HEK293 (cell line): ENCODE measurements at regions not wholly inside any gene's neighbourhood (a gene's known extent, or its start where the extent isn't known, plus 50 kb on each side); places are given as distances from the start of the nearest gene placed in this dataset.

Experiments
- CTCF ChIA-PET: fragments of 350-600 bp; formaldehyde crosslinking; extraction: SDS; loops from one replicate; lab custom pipeline; 2021; ENCODE audit warnings: antibody characterized with exemption; lab: Yijun Ruan, JAX
- POLR2A ChIA-PET: fragments of 300-600 bp; formaldehyde crosslinking; extraction: SDS; loops from one replicate; lab custom pipeline; 2020; ENCODE audit warnings: antibody characterized with exemption, inconsistent platforms; lab: Yijun Ruan, JAX
- H3K27ac ChIP-seq: fragments of 200-500 bp; sonication (Bioruptor generic); 2 replicates; pipeline ENCODE4 v1.5.1; 2014; ENCODE audit warnings: low read depth, low read length, control low read depth, inconsistent platforms; ENCODE audit errors: extremely low read depth
- H3K36me3 ChIP-seq, 2 experiments: fragments of 200-500 bp in 1 of 2; sonication (Bioruptor generic) in 1 of 2; 1 replicate in 1 of 2; 2 replicates in 1 of 2; pipeline ENCODE4 v1.5.1; 2014 to 2017; ENCODE audit warnings: inconsistent platforms in 2 of 2, low read length in 2 of 2; ENCODE audit not compliant: control insufficient read depth in 2 of 2, insufficient read depth in 1 of 2
- H3K4me1 ChIP-seq: fragments of 200-500 bp; sonication (Bioruptor generic); 2 replicates; pipeline ENCODE4 v1.5.1; 2014; ENCODE audit warnings: mild to moderate bottlenecking, low read length, inconsistent platforms; ENCODE audit not compliant: control insufficient read depth, insufficient read depth
- H3K4me3 ChIP-seq: 2 replicates; pipeline ENCODE4 v1.5.1; 2011; ENCODE audit warnings: low read depth, mild to moderate bottlenecking, control low read depth, low read length, moderate library complexity
- H3K9me3 ChIP-seq: fragments of 200-500 bp; sonication (Bioruptor generic); 2 replicates; pipeline ENCODE4 v1.5.1; 2014; ENCODE audit warnings: low read depth, low read length, inconsistent platforms; ENCODE audit not compliant: control insufficient read depth, insufficient read depth
- HOXA7 ChIP-seq: sonication (generic); formaldehyde crosslinking; IDR thresholded peaks from 2 replicates; pipeline ENCODE4 v1.8.1; 2022; ENCODE audit warnings: missing genetic modification reagents, borderline replicate concordance
- KLF7 ChIP-seq: fragments of 450-650 bp; formaldehyde crosslinking; IDR thresholded peaks from 2 replicates; pipeline ENCODE4 v1.5.1; 2016; ENCODE audit warnings: missing biosample characterization, missing genetic modification characterization, borderline replicate concordance
- MYNN ChIP-seq: fragments of 450-650 bp; formaldehyde crosslinking; IDR thresholded peaks from 2 replicates; pipeline ENCODE4 v1.5.1; 2016; ENCODE audit warnings: missing biosample characterization, missing genetic modification characterization, borderline replicate concordance
- OSR2 ChIP-seq: fragments of 450-650 bp; formaldehyde crosslinking; IDR thresholded peaks from 2 replicates; pipeline ENCODE4 v1.5.1; 2016; ENCODE audit warnings: missing biosample characterization, missing genetic modification characterization
- PRDM1 ChIP-seq: fragments of 450-650 bp; formaldehyde crosslinking; IDR thresholded peaks from 2 replicates; pipeline ENCODE4; 2016; ENCODE audit warnings: missing biosample characterization, missing genetic modification characterization
- RBAK ChIP-seq: fragments of 450-650 bp; formaldehyde crosslinking; IDR thresholded peaks from 2 replicates; pipeline ENCODE4 v1.5.1; 2016; ENCODE audit warnings: missing biosample characterization, missing genetic modification characterization
- SP7 ChIP-seq: fragments of 450-650 bp; formaldehyde crosslinking; IDR thresholded peaks from 2 replicates; pipeline ENCODE4 v1.5.1; 2016; ENCODE audit warnings: missing biosample characterization, missing genetic modification characterization
- TRIM28 ChIP-seq: IDR thresholded peaks from 2 replicates; pipeline ENCODE4 v1.6.1; 2011; ENCODE audit warnings: low read length, control low read depth, borderline replicate concordance
- YY2 ChIP-seq: fragments of 450-650 bp; formaldehyde crosslinking; IDR thresholded peaks from 2 replicates; pipeline ENCODE4 v1.5.1; 2016; ENCODE audit warnings: missing biosample characterization, missing genetic modification characterization
- ZNF146 ChIP-seq: fragments of 450-650 bp; formaldehyde crosslinking; IDR thresholded peaks from 2 replicates; pipeline ENCODE4 v1.5.1; 2016; ENCODE audit warnings: missing biosample characterization, missing genetic modification characterization
- ZNF324 ChIP-seq: fragments of 450-650 bp; formaldehyde crosslinking; IDR thresholded peaks from 2 replicates; pipeline ENCODE4 v1.5.1; 2016; ENCODE audit warnings: missing biosample characterization, missing genetic modification characterization
- ZNF366 ChIP-seq: fragments of 450-650 bp; formaldehyde crosslinking; conservative IDR thresholded peaks from 2 replicates; pipeline ENCODE4 v1.5.1; 2016; ENCODE audit warnings: missing biosample characterization, missing genetic modification characterization
- ZNF596 ChIP-seq: fragments of 450-650 bp; IDR thresholded peaks from 2 replicates; pipeline ENCODE4 v1.5.0; 2018; ENCODE audit warnings: missing biosample characterization, mild to moderate bottlenecking, missing genetic modification characterization, moderate library complexity
- ZNF660 ChIP-seq: fragments of 450-650 bp; IDR thresholded peaks from 2 replicates; pipeline ENCODE4 v1.5.1; 2018; ENCODE audit warnings: missing biosample characterization, mild to moderate bottlenecking, missing genetic modification characterization
- ZNF707 ChIP-seq: fragments of 450-650 bp; formaldehyde crosslinking; IDR thresholded peaks from 2 replicates; pipeline ENCODE4 v1.5.1; 2016; ENCODE audit warnings: missing biosample characterization, missing genetic modification characterization
- ZSCAN16 ChIP-seq: fragments of 450-650 bp; formaldehyde crosslinking; IDR thresholded peaks from 2 replicates; pipeline ENCODE4 v1.5.1; 2016; ENCODE audit warnings: missing biosample characterization, missing genetic modification characterization
- ZXDB ChIP-seq: fragments of 450-650 bp; formaldehyde crosslinking; IDR thresholded peaks from 2 replicates; pipeline ENCODE4 v1.5.1; 2016; ENCODE audit warnings: missing biosample characterization, missing genetic modification characterization
- TF ChIP-seq, protein P1 (sequence below): fragments of 450-650 bp; formaldehyde crosslinking; IDR thresholded peaks from 2 replicates; pipeline ENCODE4 v1.5.1; 2016; ENCODE audit warnings: missing biosample characterization, missing genetic modification characterization
- TF ChIP-seq, protein P2 (sequence below): fragments of 450-650 bp; formaldehyde crosslinking; IDR thresholded peaks from 2 replicates; pipeline ENCODE4 v1.5.1; 2016; ENCODE audit warnings: missing biosample characterization, missing genetic modification characterization
- TF ChIP-seq, protein P3 (sequence below): fragments of 450-650 bp; IDR thresholded peaks from 2 replicates; pipeline ENCODE4 v1.5.1; 2018; ENCODE audit warnings: missing biosample characterization, missing genetic modification characterization
- TF ChIP-seq, protein P4 (sequence below): fragments of 450-650 bp; formaldehyde crosslinking; optimal IDR thresholded peaks from 2 replicates; pipeline ENCODE3; 2016; ENCODE audit warnings: missing biosample characterization, mild to moderate bottlenecking, missing genetic modification characterization
- TF ChIP-seq, protein P5 (sequence below): fragments of 450-650 bp; formaldehyde crosslinking; IDR thresholded peaks from 2 replicates; pipeline ENCODE4 v1.5.1; 2016; ENCODE audit warnings: missing biosample characterization, missing genetic modification characterization, borderline replicate concordance
- TF ChIP-seq, protein P6 (sequence below): sonication (generic); formaldehyde crosslinking; IDR thresholded peaks from 2 replicates; pipeline ENCODE4 v1.8.1; 2022; ENCODE audit warnings: mild to moderate bottlenecking, moderate library complexity, missing genetic modification reagents
- TF ChIP-seq, protein P7 (sequence below): fragments of 450-650 bp; formaldehyde crosslinking; IDR thresholded peaks from 2 replicates; pipeline ENCODE4 v1.5.1; 2016; ENCODE audit warnings: missing biosample characterization, missing genetic modification characterization

DNA sequence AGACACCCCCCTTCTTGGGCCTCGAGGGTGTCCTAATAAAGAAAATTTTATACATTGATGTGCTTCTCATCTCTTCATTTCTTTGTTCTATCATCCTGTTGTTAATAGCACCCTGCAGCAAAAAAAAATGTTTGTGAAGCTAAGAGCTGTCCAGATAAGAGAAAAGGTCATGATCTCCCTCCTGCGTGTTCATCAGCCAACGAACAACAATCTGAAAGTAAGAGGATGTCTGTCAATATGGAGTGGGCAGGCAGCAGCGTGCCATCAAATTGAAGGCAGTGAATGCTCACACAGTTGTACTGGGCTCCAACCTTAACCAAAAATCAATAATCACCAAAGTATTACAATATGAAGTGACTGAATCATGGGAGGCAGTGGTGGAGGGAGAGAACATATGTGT is 418.6 kb upstream of the ONECUT1 start (continued):
- TF ChIP-seq KLF7 (no peak), ZSCAN16 (no peak), MYNN (tag by site-specific recombination) (no peak), ZNF660 (tag by site-specific recombination) (no peak), ZNF596 (tag by site-specific recombination) (no peak)
- TF ChIP-seq, protein P1, sequence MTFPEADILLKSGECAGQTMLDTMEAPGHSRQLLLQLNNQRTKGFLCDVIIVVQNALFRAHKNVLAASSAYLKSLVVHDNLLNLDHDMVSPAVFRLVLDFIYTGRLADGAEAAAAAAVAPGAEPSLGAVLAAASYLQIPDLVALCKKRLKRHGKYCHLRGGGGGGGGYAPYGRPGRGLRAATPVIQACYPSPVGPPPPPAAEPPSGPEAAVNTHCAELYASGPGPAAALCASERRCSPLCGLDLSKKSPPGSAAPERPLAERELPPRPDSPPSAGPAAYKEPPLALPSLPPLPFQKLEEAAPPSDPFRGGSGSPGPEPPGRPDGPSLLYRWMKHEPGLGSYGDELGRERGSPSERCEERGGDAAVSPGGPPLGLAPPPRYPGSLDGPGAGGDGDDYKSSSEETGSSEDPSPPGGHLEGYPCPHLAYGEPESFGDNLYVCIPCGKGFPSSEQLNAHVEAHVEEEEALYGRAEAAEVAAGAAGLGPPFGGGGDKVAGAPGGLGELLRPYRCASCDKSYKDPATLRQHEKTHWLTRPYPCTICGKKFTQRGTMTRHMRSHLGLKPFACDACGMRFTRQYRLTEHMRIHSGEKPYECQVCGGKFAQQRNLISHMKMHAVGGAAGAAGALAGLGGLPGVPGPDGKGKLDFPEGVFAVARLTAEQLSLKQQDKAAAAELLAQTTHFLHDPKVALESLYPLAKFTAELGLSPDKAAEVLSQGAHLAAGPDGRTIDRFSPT: no peak
- TF ChIP-seq, protein P2, sequence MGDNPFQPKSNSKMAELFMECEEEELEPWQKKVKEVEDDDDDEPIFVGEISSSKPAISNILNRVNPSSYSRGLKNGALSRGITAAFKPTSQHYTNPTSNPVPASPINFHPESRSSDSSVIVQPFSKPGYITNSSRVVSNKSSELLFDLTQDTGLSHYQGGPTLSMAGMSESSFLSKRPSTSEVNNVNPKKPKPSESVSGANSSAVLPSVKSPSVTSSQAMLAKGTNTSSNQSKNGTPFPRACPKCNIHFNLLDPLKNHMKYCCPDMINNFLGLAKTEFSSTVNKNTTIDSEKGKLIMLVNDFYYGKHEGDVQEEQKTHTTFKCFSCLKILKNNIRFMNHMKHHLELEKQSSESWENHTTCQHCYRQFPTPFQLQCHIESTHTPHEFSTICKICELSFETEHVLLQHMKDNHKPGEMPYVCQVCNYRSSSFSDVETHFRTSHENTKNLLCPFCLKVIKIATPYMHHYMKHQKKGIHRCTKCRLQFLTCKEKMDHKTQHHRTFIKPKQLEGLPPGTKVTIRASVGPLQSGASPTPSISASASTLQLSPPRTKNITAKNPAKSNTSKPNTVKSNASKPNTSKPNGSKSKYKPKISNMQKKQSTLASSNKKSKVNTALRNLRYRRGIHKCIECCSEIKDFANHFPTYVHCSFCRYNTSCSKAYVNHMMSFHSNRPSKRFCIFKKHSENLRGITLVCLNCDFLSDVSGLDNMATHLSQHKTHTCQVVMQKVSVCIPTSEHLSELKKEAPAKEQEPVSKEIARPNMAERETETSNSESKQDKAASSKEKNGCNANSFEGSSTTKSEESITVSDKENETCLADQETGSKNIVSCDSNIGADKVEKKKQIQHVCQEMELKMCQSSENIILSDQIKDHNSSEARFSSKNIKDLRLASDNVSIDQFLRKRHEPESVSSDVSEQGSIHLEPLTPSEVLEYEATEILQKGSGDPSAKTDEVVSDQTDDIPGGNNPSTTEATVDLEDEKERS (tag by site-specific recombination): no peak

DNA sequence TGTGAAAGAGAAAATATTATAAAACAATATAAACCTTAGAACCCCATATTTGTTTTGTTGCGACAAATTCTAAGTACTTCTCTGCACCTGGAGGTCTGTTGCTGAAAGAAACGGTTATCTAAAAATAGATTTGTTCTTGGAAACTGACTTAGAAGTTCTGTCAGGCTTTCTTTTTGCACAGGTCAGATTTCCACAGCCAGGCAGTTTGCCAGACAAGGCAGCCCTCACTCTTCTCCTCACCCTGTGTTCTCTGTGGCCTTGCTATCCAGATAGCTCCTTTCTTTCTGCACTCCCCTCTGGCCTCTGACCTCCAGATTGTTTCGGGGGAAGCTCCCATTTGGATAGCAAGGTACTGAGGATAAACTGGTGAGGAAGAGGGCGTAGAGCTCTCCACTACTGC is 413.3 kb upstream of the ONECUT1 start:
- no peak for TF ChIP-seq ZXDB
- TF ChIP-seq YY2 (tag by site-specific recombination): no peak
- TF ChIP-seq, protein P3, sequence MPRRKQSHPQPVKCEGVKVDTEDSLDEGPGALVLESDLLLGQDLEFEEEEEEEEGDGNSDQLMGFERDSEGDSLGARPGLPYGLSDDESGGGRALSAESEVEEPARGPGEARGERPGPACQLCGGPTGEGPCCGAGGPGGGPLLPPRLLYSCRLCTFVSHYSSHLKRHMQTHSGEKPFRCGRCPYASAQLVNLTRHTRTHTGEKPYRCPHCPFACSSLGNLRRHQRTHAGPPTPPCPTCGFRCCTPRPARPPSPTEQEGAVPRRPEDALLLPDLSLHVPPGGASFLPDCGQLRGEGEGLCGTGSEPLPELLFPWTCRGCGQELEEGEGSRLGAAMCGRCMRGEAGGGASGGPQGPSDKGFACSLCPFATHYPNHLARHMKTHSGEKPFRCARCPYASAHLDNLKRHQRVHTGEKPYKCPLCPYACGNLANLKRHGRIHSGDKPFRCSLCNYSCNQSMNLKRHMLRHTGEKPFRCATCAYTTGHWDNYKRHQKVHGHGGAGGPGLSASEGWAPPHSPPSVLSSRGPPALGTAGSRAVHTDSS: no peak
- no peak for TF ChIP-seq SP7 (tag by site-specific recombination)
- TF ChIP-seq HOXA7: no peak
- TF ChIP-seq TRIM28: no peak
- TF ChIP-seq KLF7: no peak
- TF ChIP-seq OSR2 (tag by site-specific recombination): no peak
- TF ChIP-seq RBAK (tag by site-specific recombination): no peak
- no peak for TF ChIP-seq ZNF146
- no peak for TF ChIP-seq PRDM1 (tag by site-specific recombination)
- H3K9me3 ChIP-seq: no peaks in the 10 kb centered on the region
- no peaks in the 10 kb centered on the region for H3K36me3 ChIP-seq
- ChIA-PET CTCF (no interaction called here), POLR2A (no interaction called here)
- H3K4me3 ChIP-seq: no peak overlapping the region
- H3K27ac ChIP-seq: no peak overlapping the region
- no peaks in the 10 kb centered on the region for H3K4me1 ChIP-seq

DNA sequence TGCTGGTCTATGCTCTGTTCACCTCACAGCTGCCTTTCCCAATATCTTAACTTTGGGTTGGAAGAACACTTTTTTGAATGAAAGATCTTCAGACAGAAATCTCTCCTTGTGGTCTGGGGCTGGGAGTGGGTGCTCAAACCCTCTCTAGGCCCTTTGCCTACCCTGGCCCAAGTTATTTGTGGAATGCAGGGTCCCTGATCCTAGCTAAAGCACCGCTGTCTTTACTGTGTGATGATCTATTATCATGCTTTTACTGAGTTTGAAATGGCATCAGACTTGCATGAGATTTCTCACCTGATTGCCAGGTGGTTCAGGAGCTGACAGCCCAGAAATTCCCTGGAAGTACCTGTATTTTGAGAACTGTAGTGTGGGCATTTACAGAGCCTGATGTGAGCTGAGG is 412.7 kb upstream of the ONECUT1 start:
- Histone ChIP-seq H3K36me3 (no peaks in the 10 kb centered on the region), H3K4me3 (no peak overlapping the region)
- CTCF ChIA-PET: no interaction called here
- POLR2A ChIA-PET: no interaction called here
- TF ChIP-seq, protein P4, sequence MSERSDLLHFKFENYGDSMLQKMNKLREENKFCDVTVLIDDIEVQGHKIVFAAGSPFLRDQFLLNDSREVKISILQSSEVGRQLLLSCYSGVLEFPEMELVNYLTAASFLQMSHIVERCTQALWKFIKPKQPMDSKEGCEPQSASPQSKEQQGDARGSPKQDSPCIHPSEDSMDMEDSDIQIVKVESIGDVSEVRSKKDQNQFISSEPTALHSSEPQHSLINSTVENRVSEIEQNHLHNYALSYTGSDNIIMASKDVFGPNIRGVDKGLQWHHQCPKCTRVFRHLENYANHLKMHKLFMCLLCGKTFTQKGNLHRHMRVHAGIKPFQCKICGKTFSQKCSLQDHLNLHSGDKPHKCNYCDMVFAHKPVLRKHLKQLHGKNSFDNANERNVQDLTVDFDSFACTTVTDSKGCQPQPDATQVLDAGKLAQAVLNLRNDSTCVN (tag by site-specific recombination): no peak
- TF ChIP-seq, protein P5, sequence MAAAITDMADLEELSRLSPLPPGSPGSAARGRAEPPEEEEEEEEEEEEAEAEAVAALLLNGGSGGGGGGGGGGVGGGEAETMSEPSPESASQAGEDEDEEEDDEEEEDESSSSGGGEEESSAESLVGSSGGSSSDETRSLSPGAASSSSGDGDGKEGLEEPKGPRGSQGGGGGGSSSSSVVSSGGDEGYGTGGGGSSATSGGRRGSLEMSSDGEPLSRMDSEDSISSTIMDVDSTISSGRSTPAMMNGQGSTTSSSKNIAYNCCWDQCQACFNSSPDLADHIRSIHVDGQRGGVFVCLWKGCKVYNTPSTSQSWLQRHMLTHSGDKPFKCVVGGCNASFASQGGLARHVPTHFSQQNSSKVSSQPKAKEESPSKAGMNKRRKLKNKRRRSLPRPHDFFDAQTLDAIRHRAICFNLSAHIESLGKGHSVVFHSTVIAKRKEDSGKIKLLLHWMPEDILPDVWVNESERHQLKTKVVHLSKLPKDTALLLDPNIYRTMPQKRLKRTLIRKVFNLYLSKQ (tag by site-specific recombination): no peak
- TF ChIP-seq ZNF707: no peak
- TF ChIP-seq, protein P6, sequence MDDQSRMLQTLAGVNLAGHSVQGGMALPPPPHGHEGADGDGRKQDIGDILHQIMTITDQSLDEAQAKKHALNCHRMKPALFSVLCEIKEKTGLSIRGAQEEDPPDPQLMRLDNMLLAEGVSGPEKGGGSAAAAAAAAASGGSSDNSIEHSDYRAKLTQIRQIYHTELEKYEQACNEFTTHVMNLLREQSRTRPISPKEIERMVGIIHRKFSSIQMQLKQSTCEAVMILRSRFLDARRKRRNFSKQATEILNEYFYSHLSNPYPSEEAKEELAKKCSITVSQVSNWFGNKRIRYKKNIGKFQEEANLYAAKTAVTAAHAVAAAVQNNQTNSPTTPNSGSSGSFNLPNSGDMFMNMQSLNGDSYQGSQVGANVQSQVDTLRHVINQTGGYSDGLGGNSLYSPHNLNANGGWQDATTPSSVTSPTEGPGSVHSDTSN: no peak
- TF ChIP-seq ZNF324 (tag by site-specific recombination): no peak
- TF ChIP-seq ZNF366 (tag by site-specific recombination): no peak
- TF ChIP-seq, protein P7, sequence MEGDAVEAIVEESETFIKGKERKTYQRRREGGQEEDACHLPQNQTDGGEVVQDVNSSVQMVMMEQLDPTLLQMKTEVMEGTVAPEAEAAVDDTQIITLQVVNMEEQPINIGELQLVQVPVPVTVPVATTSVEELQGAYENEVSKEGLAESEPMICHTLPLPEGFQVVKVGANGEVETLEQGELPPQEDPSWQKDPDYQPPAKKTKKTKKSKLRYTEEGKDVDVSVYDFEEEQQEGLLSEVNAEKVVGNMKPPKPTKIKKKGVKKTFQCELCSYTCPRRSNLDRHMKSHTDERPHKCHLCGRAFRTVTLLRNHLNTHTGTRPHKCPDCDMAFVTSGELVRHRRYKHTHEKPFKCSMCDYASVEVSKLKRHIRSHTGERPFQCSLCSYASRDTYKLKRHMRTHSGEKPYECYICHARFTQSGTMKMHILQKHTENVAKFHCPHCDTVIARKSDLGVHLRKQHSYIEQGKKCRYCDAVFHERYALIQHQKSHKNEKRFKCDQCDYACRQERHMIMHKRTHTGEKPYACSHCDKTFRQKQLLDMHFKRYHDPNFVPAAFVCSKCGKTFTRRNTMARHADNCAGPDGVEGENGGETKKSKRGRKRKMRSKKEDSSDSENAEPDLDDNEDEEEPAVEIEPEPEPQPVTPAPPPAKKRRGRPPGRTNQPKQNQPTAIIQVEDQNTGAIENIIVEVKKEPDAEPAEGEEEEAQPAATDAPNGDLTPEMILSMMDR: no peak
- TF ChIP-seq, all 188 proteins: peak for 0
- H3K9me3 ChIP-seq: no peaks in the 10 kb centered on the region
- no peak overlapping the region for H3K27ac ChIP-seq
- H3K4me1 ChIP-seq: no peaks in the 10 kb centered on the region
